Muscle layer of colon (tissue), 2 donors: ENCODE measurements at regions not wholly inside any gene's neighbourhood (a gene's known extent, or its start where the extent isn't known, plus 50 kb on each side); places are given as distances from the start of the nearest gene placed in this dataset.

Experiments used
- H3K27ac ChIP-seq: one replicate; pipeline ENCODE4 v1.7.0; 2013; ENCODE audit warnings: low read depth, mild to moderate bottlenecking, low read length, moderate library complexity
- H3K27me3 ChIP-seq, 2 donors: one replicate each; pipeline ENCODE4 v1.7.0; 2013; ENCODE audit warnings: low read length in 2 of 2, mild to moderate bottlenecking in 2 of 2; ENCODE audit not compliant: insufficient read depth in 2 of 2, control insufficient read depth in 1 of 2
- H3K36me3 ChIP-seq: one replicate; pipeline ENCODE4 v1.7.0; 2013; ENCODE audit warnings: mild to moderate bottlenecking, low read length; ENCODE audit not compliant: insufficient read depth
- H3K4me1 ChIP-seq: one replicate; pipeline ENCODE4 v1.7.0; 2013; ENCODE audit warnings: mild to moderate bottlenecking, low read length; ENCODE audit not compliant: insufficient read depth
- H3K4me3 ChIP-seq, 2 donors: one replicate each; pipeline ENCODE4 v1.7.0; 2013; ENCODE audit warnings: low read length in 2 of 2, low read depth in 1 of 2, mild to moderate bottlenecking in 1 of 2, moderate library complexity in 1 of 2
- H3K9ac ChIP-seq: one replicate; pipeline ENCODE4 v1.7.0; 2013; ENCODE audit warnings: low read length
- H3K9me3 ChIP-seq: one replicate; pipeline ENCODE4 v1.7.0; 2013; ENCODE audit warnings: mild to moderate bottlenecking, low read length
- donor health status: abdominal sarcoma.
- donor health status: Adenocarcinoma of cecum.

GRCh38 chr7:54904130-54904529 is 114.7 kb upstream of the EGFR start:
- H3K9ac ChIP-seq, result no peak overlapping the region
- H3K4me3 ChIP-seq, result no peak overlapping the region
- no peaks in the 10 kb centered on the region for H3K36me3 ChIP-seq
- no peaks in the 10 kb centered on the region for H3K27me3 ChIP-seq
- H3K9me3 ChIP-seq, result no peaks in the 10 kb centered on the region
- no peak overlapping the region for H3K27ac ChIP-seq
- no peaks in the 10 kb centered on the region for H3K4me1 ChIP-seq

- no peak overlapping the region for H3K27ac ChIP-seq
- H3K9ac ChIP-seq, result no peak overlapping the region
- no peaks in the 10 kb centered on the region for H3K4me1 ChIP-seq
- no peaks in the 10 kb centered on the region for H3K9me3 ChIP-seq
- no peaks in the 10 kb centered on the region for H3K27me3 ChIP-seq
- H3K4me3 ChIP-seq, result no peak overlapping the region
- H3K36me3 ChIP-seq, result no peaks in the 10 kb centered on the region
Observed at GRCh38 chr7:54904986-54905385, 113.8 kb upstream of the EGFR start.

GRCh38 chr7:54906963-54907362 is 111.9 kb upstream of the EGFR start:
- H3K27me3 ChIP-seq, result no peaks in the 10 kb centered on the region
- H3K9ac ChIP-seq, result no peak overlapping the region
- H3K9me3 ChIP-seq, result no peaks in the 10 kb centered on the region
- no peak overlapping the region for H3K27ac ChIP-seq
- H3K36me3 ChIP-seq, result no peaks in the 10 kb centered on the region
- H3K4me1 ChIP-seq, result no peaks in the 10 kb centered on the region
- no peak overlapping the region for H3K4me3 ChIP-seq

GRCh38 chr7:54907981-54908380 is 110.8 kb upstream of the EGFR start:
- Histone ChIP-seq H3K9ac (no peak overlapping the region), H3K9me3 (no peaks in the 10 kb centered on the region), H3K4me3 (no peak overlapping the region), H3K36me3 (no peaks in the 10 kb centered on the region), H3K27ac (no peak overlapping the region), H3K4me1 (no peaks in the 10 kb centered on the region), H3K27me3 (no peaks in the 10 kb centered on the region)

GRCh38 chr7:54908760-54909438 is 109.9 kb upstream of the EGFR start:
- H3K4me3 ChIP-seq, result no peak overlapping the region
- no peaks in the 10 kb centered on the region for H3K36me3 ChIP-seq

GRCh38 chr7:54915870-54916598 is 102.8 kb upstream of the EGFR start:
- H3K27ac ChIP-seq, result no peak overlapping the region
- H3K36me3 ChIP-seq, result no peaks in the 10 kb centered on the region
- H3K4me3 ChIP-seq, result no peak overlapping the region
- H3K4me1 ChIP-seq, result no peaks in the 10 kb centered on the region
- H3K9me3 ChIP-seq, result no peaks in the 10 kb centered on the region
- no peak overlapping the region for H3K9ac ChIP-seq
- H3K27me3 ChIP-seq, result no peaks in the 10 kb centered on the region

More at GRCh38 chr7:54908760-54909438, 109.9 kb upstream of the EGFR start:
- H3K27ac ChIP-seq, result no peak overlapping the region
- no peaks in the 10 kb centered on the region for H3K4me1 ChIP-seq
- H3K9ac ChIP-seq, result no peak overlapping the region
- H3K27me3 ChIP-seq, result no peaks in the 10 kb centered on the region
- H3K9me3 ChIP-seq, result no peaks in the 10 kb centered on the region

GRCh38 chr7:54917613-54918391 is 101.0 kb upstream of the EGFR start:
- H3K4me1 ChIP-seq, result no peaks in the 10 kb centered on the region
- H3K27me3 ChIP-seq, result no peaks in the 10 kb centered on the region
- no peak overlapping the region for H3K4me3 ChIP-seq
- H3K27ac ChIP-seq, result no peak overlapping the region
- H3K36me3 ChIP-seq, result no peaks in the 10 kb centered on the region
- H3K9ac ChIP-seq, result no peak overlapping the region
- no peaks in the 10 kb centered on the region for H3K9me3 ChIP-seq

GRCh38 chr7:54921116-54921515 is 97.7 kb upstream of the EGFR start:
- Histone ChIP-seq H3K4me1 (no peaks in the 10 kb centered on the region), H3K9ac (no peak overlapping the region), H3K27me3 (no peaks in the 10 kb centered on the region), H3K27ac (no peak overlapping the region), H3K9me3 (no peaks in the 10 kb centered on the region), H3K4me3 (no peak overlapping the region), H3K36me3 (no peaks in the 10 kb centered on the region)

- no peak overlapping the region for H3K27ac ChIP-seq
- H3K27me3 ChIP-seq, result no peaks in the 10 kb centered on the region
- peaks cover 4% of the 10 kb centered on the region for H3K4me1 ChIP-seq
- no peaks in the 10 kb centered on the region for H3K36me3 ChIP-seq
- H3K9me3 ChIP-seq, result no peaks in the 10 kb centered on the region
- no peak overlapping the region for H3K4me3 ChIP-seq
- no peak overlapping the region for H3K9ac ChIP-seq
Observed at GRCh38 chr7:54931532-54931931, 87.3 kb upstream of the EGFR start.

- no peaks in the 10 kb centered on the region for H3K36me3 ChIP-seq
- peaks cover 4% of the 10 kb centered on the region for H3K4me1 ChIP-seq
- H3K9ac ChIP-seq, result no peak overlapping the region
- no peaks in the 10 kb centered on the region for H3K9me3 ChIP-seq
- no peaks in the 10 kb centered on the region for H3K27me3 ChIP-seq
- H3K4me3 ChIP-seq, result peak overlapping the region; percentile 21 to 35
- peak overlapping the region; percentile 37 for H3K27ac ChIP-seq
Observed at GRCh38 chr7:54932818-54933543, 85.8 kb upstream of the EGFR start.

- Histone ChIP-seq H3K27me3 (no peaks in the 10 kb centered on the region), H3K4me3 (peak overlapping the region; percentile 21 to 35), H3K9ac (no peak overlapping the region), H3K4me1 (peaks cover 4% of the 10 kb centered on the region), H3K27ac (peak overlapping the region; percentile 37), H3K36me3 (no peaks in the 10 kb centered on the region), H3K9me3 (no peaks in the 10 kb centered on the region)
Observed at GRCh38 chr7:54933643-54934042, 85.2 kb upstream of the EGFR start.
